ENCODE measurements at regions not wholly inside any gene's neighbourhood (a gene's known extent, or its start where the extent isn't known, plus 50 kb on each side); places are given as distances from the start of the nearest gene placed in this dataset.
A peak's percentile ranks its signal among the peaks of the same experiment; 100 is the strongest.

GRCh38 chr2:209324281-209324680 is 99.6 kb upstream of the MAP2 start:
- TF ChIP-seq CTCF (IDR thresholded peaks at IDR 0.05; ENCODE audit: low read length, missing control alignments), result no peak
- no peak overlapping the region for H3K4me3 ChIP-seq (replicated peaks; ENCODE audit: low read depth, low read length)
- DNase-seq (ENCODE audit: low read depth), result no peak

- H3K4me3 ChIP-seq (replicated peaks; ENCODE audit: low read depth, low read length), result no peak overlapping the region
- TF ChIP-seq CTCF (IDR thresholded peaks at IDR 0.05; ENCODE audit: low read length, missing control alignments), result peak; percentile 43
- DNase-seq (ENCODE audit: low read depth), result peak; percentile 68
Observed at GRCh38 chr2:209331291-209331844, 92.5 kb upstream of the MAP2 start.

- TF ChIP-seq CTCF (IDR thresholded peaks at IDR 0.05; ENCODE audit: low read length, missing control alignments), result peak; percentile 84
- H3K4me3 ChIP-seq (replicated peaks; ENCODE audit: low read depth, low read length), result no peak overlapping the region
- peak; percentile 75 for DNase-seq (ENCODE audit: low read depth)
Observed at GRCh38 chr2:209334188-209335017, 89.4 kb upstream of the MAP2 start.

GRCh38 chr2:209340522-209340921 is 83.3 kb upstream of the MAP2 start:
- no peak for TF ChIP-seq CTCF (IDR thresholded peaks at IDR 0.05; ENCODE audit: low read length, missing control alignments)
- no peak for DNase-seq (ENCODE audit: low read depth)
- no peak overlapping the region for H3K4me3 ChIP-seq (replicated peaks; ENCODE audit: low read depth, low read length)

- no peak for DNase-seq (ENCODE audit: low read depth)
- H3K4me3 ChIP-seq (replicated peaks; ENCODE audit: low read depth, low read length), result no peak overlapping the region
- no peak for TF ChIP-seq CTCF (IDR thresholded peaks at IDR 0.05; ENCODE audit: low read length, missing control alignments)
Observed at GRCh38 chr2:209344349-209344748, 79.5 kb upstream of the MAP2 start.

- TF ChIP-seq CTCF (IDR thresholded peaks at IDR 0.05; ENCODE audit: low read length, missing control alignments), result no peak
- no peak overlapping the region for H3K4me3 ChIP-seq (replicated peaks; ENCODE audit: low read depth, low read length)
- DNase-seq (ENCODE audit: low read depth), result no peak
Observed at GRCh38 chr2:209348433-209348832, 75.4 kb upstream of the MAP2 start.

Measured in fibroblast of pulmonary artery (primary cell).